ENCODE measurements at regions not wholly inside any gene's neighbourhood (a gene's known extent, or its start where the extent isn't known, plus 50 kb on each side); places are given as distances from the start of the nearest gene placed in this dataset.

DNA sequence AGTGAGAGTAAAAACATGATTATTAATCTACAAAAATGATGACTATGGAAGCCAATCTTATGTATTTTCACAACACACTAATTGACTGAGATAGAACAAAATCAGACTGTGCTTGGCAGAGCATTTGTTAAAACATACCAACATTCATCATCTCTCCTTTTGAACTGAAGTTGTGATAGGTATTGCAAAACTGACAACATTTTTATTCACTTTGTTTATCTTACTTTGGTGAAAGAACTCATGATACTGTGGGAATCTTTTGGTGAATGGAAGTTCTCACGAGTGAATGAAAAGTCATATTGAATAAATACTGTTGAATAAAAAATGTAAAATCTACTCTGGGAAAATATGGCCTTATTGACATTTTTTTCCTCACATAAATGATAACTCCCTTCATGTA, 1430.2 kb upstream of the PIK3C3 start:
- TF ChIP-seq, protein P1, sequence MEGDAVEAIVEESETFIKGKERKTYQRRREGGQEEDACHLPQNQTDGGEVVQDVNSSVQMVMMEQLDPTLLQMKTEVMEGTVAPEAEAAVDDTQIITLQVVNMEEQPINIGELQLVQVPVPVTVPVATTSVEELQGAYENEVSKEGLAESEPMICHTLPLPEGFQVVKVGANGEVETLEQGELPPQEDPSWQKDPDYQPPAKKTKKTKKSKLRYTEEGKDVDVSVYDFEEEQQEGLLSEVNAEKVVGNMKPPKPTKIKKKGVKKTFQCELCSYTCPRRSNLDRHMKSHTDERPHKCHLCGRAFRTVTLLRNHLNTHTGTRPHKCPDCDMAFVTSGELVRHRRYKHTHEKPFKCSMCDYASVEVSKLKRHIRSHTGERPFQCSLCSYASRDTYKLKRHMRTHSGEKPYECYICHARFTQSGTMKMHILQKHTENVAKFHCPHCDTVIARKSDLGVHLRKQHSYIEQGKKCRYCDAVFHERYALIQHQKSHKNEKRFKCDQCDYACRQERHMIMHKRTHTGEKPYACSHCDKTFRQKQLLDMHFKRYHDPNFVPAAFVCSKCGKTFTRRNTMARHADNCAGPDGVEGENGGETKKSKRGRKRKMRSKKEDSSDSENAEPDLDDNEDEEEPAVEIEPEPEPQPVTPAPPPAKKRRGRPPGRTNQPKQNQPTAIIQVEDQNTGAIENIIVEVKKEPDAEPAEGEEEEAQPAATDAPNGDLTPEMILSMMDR (IDR thresholded peaks at IDR 0.05; ENCODE audit: low read length) = no peak
- no peak for TF ChIP-seq EZH2 (IDR thresholded peaks at IDR 0.05; ENCODE audit: borderline replicate concordance, low read length)
